ENCODE measurements at regions not wholly inside any gene's neighbourhood (a gene's known extent, or its start where the extent isn't known, plus 50 kb on each side); places are given as distances from the start of the nearest gene placed in this dataset.

DNA sequence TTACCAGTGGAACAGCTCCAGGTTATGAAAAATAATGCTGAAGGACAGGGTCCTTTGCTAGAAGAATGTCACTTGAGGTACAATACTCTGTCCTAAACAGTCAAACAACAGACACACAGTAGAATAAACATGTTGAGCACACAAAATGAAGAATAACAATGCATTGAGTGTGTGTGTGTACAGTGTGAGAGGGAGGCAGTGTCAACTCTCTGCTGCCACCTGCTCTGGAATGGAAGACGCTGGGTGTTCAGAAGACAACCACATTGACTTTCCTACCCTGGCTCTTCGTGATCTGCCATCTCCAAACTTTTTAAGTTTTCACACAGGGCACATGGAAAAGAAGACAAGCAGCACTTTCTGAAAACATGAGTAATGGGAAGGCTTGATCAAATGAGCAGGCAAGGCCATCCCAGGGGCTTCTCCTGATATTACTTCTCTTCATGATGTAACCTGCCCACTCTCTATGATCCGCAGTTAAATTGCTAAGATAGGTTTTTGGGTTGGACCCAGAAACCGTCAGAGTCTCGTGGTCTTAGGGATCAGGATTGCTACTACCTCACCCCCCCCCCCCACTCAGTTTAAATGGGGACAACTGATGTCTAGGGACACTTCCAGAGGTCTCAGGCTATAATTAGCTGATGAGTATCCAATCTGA lies 533.2 kb upstream of the TNP1 start:
- no peak for TF ChIP-seq POLR2A (IDR thresholded peaks at IDR 0.05)
- TF ChIP-seq, protein P1, sequence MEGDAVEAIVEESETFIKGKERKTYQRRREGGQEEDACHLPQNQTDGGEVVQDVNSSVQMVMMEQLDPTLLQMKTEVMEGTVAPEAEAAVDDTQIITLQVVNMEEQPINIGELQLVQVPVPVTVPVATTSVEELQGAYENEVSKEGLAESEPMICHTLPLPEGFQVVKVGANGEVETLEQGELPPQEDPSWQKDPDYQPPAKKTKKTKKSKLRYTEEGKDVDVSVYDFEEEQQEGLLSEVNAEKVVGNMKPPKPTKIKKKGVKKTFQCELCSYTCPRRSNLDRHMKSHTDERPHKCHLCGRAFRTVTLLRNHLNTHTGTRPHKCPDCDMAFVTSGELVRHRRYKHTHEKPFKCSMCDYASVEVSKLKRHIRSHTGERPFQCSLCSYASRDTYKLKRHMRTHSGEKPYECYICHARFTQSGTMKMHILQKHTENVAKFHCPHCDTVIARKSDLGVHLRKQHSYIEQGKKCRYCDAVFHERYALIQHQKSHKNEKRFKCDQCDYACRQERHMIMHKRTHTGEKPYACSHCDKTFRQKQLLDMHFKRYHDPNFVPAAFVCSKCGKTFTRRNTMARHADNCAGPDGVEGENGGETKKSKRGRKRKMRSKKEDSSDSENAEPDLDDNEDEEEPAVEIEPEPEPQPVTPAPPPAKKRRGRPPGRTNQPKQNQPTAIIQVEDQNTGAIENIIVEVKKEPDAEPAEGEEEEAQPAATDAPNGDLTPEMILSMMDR (IDR thresholded peaks at IDR 0.05) = no peak
- intact Hi-C loops (cut with DNase I; ENCODE audit: low total_unique reads) = no loop called here
- no peaks in the 10 kb centered on the region for H3K36me3 ChIP-seq
- no peak overlapping the region for H3K4me3 ChIP-seq
- DNase-seq = no peak
- H3K27ac ChIP-seq = peak overlapping the region; percentile 66 to 83
- no peaks in the 10 kb centered on the region for H3K9me3 ChIP-seq
- peaks cover 7 to 18% of the 10 kb centered on the region in 2 donors for H3K4me1 ChIP-seq
- H3K27me3 ChIP-seq = no peaks in the 10 kb centered on the region

DNA sequence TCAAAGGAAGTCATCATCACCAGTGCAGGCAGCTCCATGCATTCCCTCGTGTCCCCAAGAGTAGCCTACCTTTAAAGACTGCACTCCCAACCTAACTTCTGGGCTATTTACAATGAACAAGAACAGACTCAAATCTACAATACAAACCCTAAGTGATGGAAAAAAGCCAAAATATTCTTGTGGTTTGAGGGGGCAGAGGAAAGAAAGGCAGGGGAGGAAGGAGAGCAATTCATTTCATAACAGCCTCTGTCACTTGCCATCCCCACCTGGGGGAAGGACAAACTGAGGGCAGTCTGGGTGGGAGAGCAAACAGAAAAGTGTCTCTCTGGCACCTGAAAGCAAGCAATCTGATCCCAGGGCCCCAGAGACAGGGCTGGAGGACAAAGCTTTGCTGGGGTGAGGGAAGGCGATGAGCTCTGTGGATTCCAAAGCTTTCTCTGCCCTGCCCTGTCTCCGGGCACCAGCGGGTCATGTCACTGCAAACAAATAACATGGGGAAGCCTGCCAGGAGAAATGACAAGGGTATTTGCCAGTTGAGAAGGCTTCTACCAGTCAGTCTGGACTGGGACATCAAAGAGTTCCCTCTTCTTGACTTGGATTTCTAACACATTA lies 528.0 kb upstream of the TNP1 start:
- Histone ChIP-seq H3K36me3 (no peaks in the 10 kb centered on the region), H3K9me3 (no peaks in the 10 kb centered on the region), H3K4me3 (no peak overlapping the region), H3K27ac (no peak overlapping the region), H3K4me1 (no peaks in the 10 kb centered on the region), H3K27me3 (no peaks in the 10 kb centered on the region)
- intact Hi-C loops (cut with DNase I; ENCODE audit: low total_unique reads) = no loop called here
- DNase-seq = no peak
- TF ChIP-seq POLR2A (IDR thresholded peaks at IDR 0.05) = no peak
- TF ChIP-seq, protein P1 (IDR thresholded peaks at IDR 0.05) = no peak

DNA sequence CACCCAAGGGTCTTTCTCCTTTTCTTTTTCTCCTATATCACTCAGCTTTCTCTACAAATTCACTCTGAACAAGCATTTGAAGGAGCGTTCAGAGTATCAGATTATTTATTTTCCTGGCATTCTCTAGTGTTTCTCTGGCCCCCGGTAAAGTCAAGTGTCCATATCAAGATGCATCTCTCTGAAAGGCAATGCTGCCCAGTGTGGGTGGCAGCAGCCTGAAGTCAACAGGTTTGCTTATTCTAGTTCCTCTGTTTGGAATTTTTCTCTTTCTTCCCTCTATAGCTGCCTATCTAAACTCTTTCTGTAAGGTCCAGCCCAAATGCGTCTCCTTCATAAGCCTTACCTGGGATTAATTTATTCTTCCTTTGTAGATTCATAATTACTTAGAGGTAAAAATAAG lies 526.2 kb upstream of the TNP1 start:
- Histone ChIP-seq H3K4me1 (no peaks in the 10 kb centered on the region), H3K36me3 (no peaks in the 10 kb centered on the region), H3K4me3 (no peak overlapping the region), H3K27ac (no peak overlapping the region), H3K27me3 (no peaks in the 10 kb centered on the region), H3K9me3 (no peaks in the 10 kb centered on the region)
- no peak for DNase-seq
- TF ChIP-seq POLR2A (IDR thresholded peaks at IDR 0.05) = no peak
- TF ChIP-seq, protein P1 (IDR thresholded peaks at IDR 0.05) = no peak
- intact Hi-C loops (cut with DNase I; ENCODE audit: low total_unique reads) = no loop called here

DNA sequence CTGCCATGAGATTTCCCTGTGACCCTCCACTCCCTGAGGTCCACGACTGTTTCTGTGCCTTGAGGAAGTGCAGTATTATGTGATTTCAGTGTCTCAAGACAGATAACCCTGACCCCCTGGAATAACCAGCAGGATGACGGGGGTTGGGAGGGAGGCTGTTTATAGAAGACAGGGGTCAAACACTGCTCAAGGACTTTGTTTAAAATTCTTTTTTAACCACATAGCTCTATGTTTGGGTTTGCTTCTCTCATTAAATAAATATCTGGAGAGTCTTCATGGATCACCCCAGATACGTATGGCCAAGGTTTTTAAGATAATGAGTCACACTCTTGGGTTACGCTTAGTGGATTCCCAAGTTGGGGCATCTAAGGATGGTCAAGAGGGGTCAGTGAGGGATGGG lies 523.8 kb upstream of the TNP1 start:
- H3K9me3 ChIP-seq = no peaks in the 10 kb centered on the region
- intact Hi-C loops (cut with DNase I; ENCODE audit: low total_unique reads) = no loop called here
- TF ChIP-seq, protein P1 (IDR thresholded peaks at IDR 0.05) = no peak
- TF ChIP-seq POLR2A (IDR thresholded peaks at IDR 0.05) = no peak
- no peaks in the 10 kb centered on the region for H3K27me3 ChIP-seq
- no peaks in the 10 kb centered on the region for H3K4me1 ChIP-seq
- H3K27ac ChIP-seq = no peak overlapping the region
- no peak overlapping the region for H3K4me3 ChIP-seq
- DNase-seq = no peak
- H3K36me3 ChIP-seq = no peaks in the 10 kb centered on the region

DNA sequence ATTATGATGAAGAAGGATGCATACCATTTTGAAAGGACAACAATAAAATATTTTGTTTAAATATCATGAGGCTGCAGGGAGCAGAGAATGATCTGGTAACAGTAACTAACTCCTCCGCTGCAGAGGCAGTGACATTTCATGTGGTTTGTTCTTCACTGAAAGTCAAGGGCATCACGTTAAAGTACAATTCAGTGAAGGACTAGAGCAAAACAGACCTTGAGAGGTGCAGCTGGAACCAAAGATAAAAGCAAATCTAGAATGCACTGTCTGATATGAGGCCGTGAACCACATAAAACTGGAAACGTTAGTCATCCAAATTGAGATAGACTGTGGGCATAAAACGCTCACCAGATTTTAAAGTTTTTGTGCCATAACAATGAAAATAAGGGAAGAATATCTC lies 522.9 kb upstream of the TNP1 start:
- no peak overlapping the region for H3K27ac ChIP-seq
- DNase-seq = no peak
- no peaks in the 10 kb centered on the region for H3K27me3 ChIP-seq
- H3K36me3 ChIP-seq = no peaks in the 10 kb centered on the region
- H3K9me3 ChIP-seq = no peaks in the 10 kb centered on the region
- no peak overlapping the region for H3K4me3 ChIP-seq
- H3K4me1 ChIP-seq = no peaks in the 10 kb centered on the region
- intact Hi-C loops (cut with DNase I; ENCODE audit: low total_unique reads) = no loop called here
- TF ChIP-seq, protein P1 (IDR thresholded peaks at IDR 0.05) = no peak
- no peak for TF ChIP-seq POLR2A (IDR thresholded peaks at IDR 0.05)

Data from uterus (tissue), 3 donors.